ENCODE measurements at regions not wholly inside any gene's neighbourhood (a gene's known extent, or its start where the extent isn't known, plus 50 kb on each side); places are given as distances from the start of the nearest gene placed in this dataset.

- no peak for DNase-seq
Measured at GRCh38 chr2:151153601-151154000, 108.1 kb downstream of the RBM43 start.

GRCh38 chr2:151150331-151151320 is 111.0 kb downstream of the RBM43 start:
- no peak for DNase-seq

GRCh38 chr2:151138507-151138906 is 123.2 kb downstream of the RBM43 start:
- DNase-seq: no peak

GRCh38 chr2:151137526-151137925 is 124.1 kb downstream of the RBM43 start:
- no peak for DNase-seq

GRCh38 chr2:151120011-151120410 is 141.7 kb downstream of the RBM43 start:
- no peak for DNase-seq

GRCh38 chr2:151119374-151119773 is 142.3 kb downstream of the RBM43 start:
- DNase-seq: no peak

- DNase-seq: no peak
Measured at GRCh38 chr2:151118269-151118668, 143.4 kb downstream of the RBM43 start.

- no peak for DNase-seq
Measured at GRCh38 chr2:151114874-151115273, 146.8 kb downstream of the RBM43 start.

GRCh38 chr2:151113318-151113717 is 148.3 kb downstream of the RBM43 start:
- no peak for DNase-seq

GRCh38 chr2:151111599-151112278 is 149.9 kb downstream of the RBM43 start:
- DNase-seq: no peak

GRCh38 chr2:151106805-151107506 is 154.7 kb downstream of the RBM43 start:
- no peak for DNase-seq

- DNase-seq: no peak
Measured at GRCh38 chr2:151103551-151103950, 158.1 kb downstream of the RBM43 start.

GRCh38 chr2:151102226-151102625 is 159.4 kb downstream of the RBM43 start:
- no peak for DNase-seq

GRCh38 chr2:151098841-151099240 is 162.8 kb downstream of the RBM43 start:
- no peak for DNase-seq

- no peak for DNase-seq
Measured at GRCh38 chr2:151097895-151098294, 163.8 kb downstream of the RBM43 start.

- DNase-seq: no peak
Measured at GRCh38 chr2:151097128-151097527, 164.5 kb downstream of the RBM43 start.

- no peak for DNase-seq
Measured at GRCh38 chr2:151096235-151096634, 165.4 kb downstream of the RBM43 start.

GRCh38 chr2:151095463-151095862 is 166.2 kb downstream of the RBM43 start:
- no peak for DNase-seq

GRCh38 chr2:151091583-151091982 is 170.1 kb downstream of the RBM43 start:
- DNase-seq: no peak

GRCh38 chr2:151087377-151087776 is 174.3 kb downstream of the RBM43 start:
- no peak for DNase-seq

GRCh38 chr2:151085181-151085611 is 176.5 kb downstream of the RBM43 start:
- no peak for DNase-seq

GRCh38 chr2:151083856-151084795 is 177.5 kb downstream of the RBM43 start:
- no peak for DNase-seq

Measured in activated T-cell treated with anti-CD3 and anti-CD28 coated beads, Interleukin-2, amount 50 U/mL, for 48 hours (primary cell).